Pancreas (tissue), 10 donors: ENCODE measurements at regions not wholly inside any gene's neighbourhood (a gene's known extent, or its start where the extent isn't known, plus 50 kb on each side); places are given as distances from the start of the nearest gene placed in this dataset.
"Not testable (repeated sequence)": the region's sequence is repeated elsewhere in the genome, so short reads cannot be mapped to it uniquely, and the experiment has no call there.

Experiments
- ATAC-seq, 4 donors: fragments of 200-7000 bp; cut with Tn5 transposase; one replicate each; pipeline versions ENCODE4 v1.8.0 to v1.9.1; 2020; ENCODE audit warnings: mild to moderate bottlenecking in 4 of 4, moderate library complexity in 4 of 4
- DNase-seq, 6 donors: peaks; one replicate each; pipeline ENCODE4 v3.0.0-alpha.2; 2020
- FAIRE-seq: peaks from 2 replicates; lab custom pipeline; 2012; peaks lifted over from hg19 to GRCh38; lab: Jason Lieb, UNC
- H3K27ac ChIP-seq, 4 donors: fragments of 200-600 bp; sonication (generic); 1 replicate in 3 of 4; 2 replicates in 1 of 4; pipeline versions ENCODE4 v1.5.0 to v1.8.0; 2020
- H3K27me3 ChIP-seq, 4 donors: fragments of 200-600 bp; one replicate each; pipeline ENCODE4 v1.8.0; 2021
- H3K36me3 ChIP-seq, 3 donors: fragments of 200-600 bp; sonication (generic) in 1 of 3; one replicate each; pipeline versions ENCODE4 v1.5.0 to v1.8.0; 2020 to 2021
- H3K4me1 ChIP-seq, 3 donors: fragments of 200-600 bp; one replicate each; pipeline ENCODE4 v1.8.0; 2021
- H3K4me3 ChIP-seq, 4 donors: fragments of 200-600 bp; sonication (generic) in 2 of 4; one replicate each; pipeline versions ENCODE4 v1.5.0 to v1.8.0; 2020 to 2021
- H3K9me3 ChIP-seq, 4 donors: fragments of 200-600 bp; one replicate each; pipeline ENCODE4 v1.8.0; 2021
- WGBS, 2 donors: extraction: QIAGEN DNeasy Blood & Tissue Kit; methylation state at CpG; one replicate each; pipeline ENCODE4 v1.1.7; 2013; 5-methylcytosine and 5-hydroxymethylcytosine counted together
- intact Hi-C, 3 donors: fragments of 100-400 bp; cut with DNase I; formaldehyde crosslinking; loops; one replicate each; pipeline versions ENCODE4 v1.11.1 to v1.14.2; 2022
- TF ChIP-seq, protein P1 (sequence below), 4 donors: fragments of 200-600 bp; sonication (generic) in 3 of 4; IDR thresholded peaks; one replicate each; pipeline versions ENCODE4 v1.5.0 to v1.8.0; 2021; ENCODE audit warnings: antibody characterized with exemption in 4 of 4
- donor health status: healthy with polysubstance abuse.
- donor health status: DM: no; HTN: no; CAD: no; lungs with moderate emphysema.
- donor health status: DM: no; HTN: no; CAD: no.
- donor health status: control.
- donor health status: control.
- donor health status: Bipolar disorder and iron deficiency.
- donor health status: DM: yes; HTN: yes; CAD: no.
- donor health status: DM: no; HTN: no; CAD: no.
- donor health status: DM: no; HTN: no; CAD: no.
- donor health status: DM: yes; HTN: yes; CAD: no.

DNA sequence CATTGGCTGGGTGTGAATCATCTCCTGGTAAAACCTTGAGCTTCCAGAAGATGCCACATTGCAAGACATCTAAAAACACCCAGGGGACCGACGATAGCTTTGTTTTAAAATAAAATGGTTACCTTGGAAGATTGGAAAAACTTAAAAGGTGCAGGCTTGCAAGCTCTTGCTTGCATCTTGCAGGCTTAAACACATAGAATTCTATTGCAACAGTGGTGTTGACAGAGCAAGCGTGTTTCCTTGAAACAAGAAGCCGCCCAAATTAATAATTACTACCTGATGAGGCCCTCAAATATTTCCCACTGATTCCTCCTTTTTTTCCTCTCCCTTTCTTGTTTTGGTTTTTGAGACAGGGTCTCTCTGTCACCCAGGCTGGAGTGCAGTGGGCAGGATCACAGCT, 137.1 kb upstream of the BASP1 start:
- Histone ChIP-seq H3K9me3 (no peaks in the 10 kb centered on the region), H3K36me3 (no peaks in the 10 kb centered on the region), H3K27ac (no peak overlapping the region), H3K4me1 (no peaks in the 10 kb centered on the region), H3K4me3 (no peak overlapping the region), H3K27me3 (no peaks in the 10 kb centered on the region)
- ATAC-seq: no peak
- no peak for DNase-seq
- intact Hi-C loops: no loop called here
- no peak for FAIRE-seq
- TF ChIP-seq, protein P1, sequence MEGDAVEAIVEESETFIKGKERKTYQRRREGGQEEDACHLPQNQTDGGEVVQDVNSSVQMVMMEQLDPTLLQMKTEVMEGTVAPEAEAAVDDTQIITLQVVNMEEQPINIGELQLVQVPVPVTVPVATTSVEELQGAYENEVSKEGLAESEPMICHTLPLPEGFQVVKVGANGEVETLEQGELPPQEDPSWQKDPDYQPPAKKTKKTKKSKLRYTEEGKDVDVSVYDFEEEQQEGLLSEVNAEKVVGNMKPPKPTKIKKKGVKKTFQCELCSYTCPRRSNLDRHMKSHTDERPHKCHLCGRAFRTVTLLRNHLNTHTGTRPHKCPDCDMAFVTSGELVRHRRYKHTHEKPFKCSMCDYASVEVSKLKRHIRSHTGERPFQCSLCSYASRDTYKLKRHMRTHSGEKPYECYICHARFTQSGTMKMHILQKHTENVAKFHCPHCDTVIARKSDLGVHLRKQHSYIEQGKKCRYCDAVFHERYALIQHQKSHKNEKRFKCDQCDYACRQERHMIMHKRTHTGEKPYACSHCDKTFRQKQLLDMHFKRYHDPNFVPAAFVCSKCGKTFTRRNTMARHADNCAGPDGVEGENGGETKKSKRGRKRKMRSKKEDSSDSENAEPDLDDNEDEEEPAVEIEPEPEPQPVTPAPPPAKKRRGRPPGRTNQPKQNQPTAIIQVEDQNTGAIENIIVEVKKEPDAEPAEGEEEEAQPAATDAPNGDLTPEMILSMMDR (IDR thresholded peaks at IDR 0.05): no peak
- 75 to 86% methylated on average over 4 of the region's 4 CpGs for WGBS, 2 donors

DNA sequence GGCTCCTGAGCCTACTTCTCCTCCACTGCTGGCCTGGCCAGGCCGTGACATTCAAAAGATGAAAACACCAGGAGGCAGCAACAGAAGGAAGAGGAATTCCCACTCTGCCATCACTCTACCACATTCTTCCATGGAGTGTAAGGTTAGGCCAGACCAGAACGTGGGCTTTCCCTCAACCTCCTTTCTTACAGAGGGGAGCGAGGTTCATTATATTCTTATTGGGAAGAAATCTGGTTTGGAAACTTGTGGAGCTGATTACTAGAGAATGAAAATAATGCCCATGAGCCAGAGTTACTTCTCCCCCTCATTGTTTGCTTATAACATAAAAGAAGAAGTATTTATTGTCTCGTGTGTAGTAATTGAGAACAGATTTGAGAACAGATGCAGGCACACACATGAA, 136.3 kb upstream of the BASP1 start:
- Histone ChIP-seq H3K4me1 (no peaks in the 10 kb centered on the region), H3K9me3 (no peaks in the 10 kb centered on the region), H3K4me3 (no peak overlapping the region), H3K36me3 (no peaks in the 10 kb centered on the region), H3K27ac (no peak overlapping the region), H3K27me3 (no peaks in the 10 kb centered on the region)
- ATAC-seq (no peak), FAIRE-seq (no peak), DNase-seq (no peak)
- TF ChIP-seq, protein P1 (IDR thresholded peaks at IDR 0.05): no peak
- intact Hi-C loops: no loop called here
- WGBS, 2 donors: 75% methylated on average over 4 of the region's 4 CpGs

DNA sequence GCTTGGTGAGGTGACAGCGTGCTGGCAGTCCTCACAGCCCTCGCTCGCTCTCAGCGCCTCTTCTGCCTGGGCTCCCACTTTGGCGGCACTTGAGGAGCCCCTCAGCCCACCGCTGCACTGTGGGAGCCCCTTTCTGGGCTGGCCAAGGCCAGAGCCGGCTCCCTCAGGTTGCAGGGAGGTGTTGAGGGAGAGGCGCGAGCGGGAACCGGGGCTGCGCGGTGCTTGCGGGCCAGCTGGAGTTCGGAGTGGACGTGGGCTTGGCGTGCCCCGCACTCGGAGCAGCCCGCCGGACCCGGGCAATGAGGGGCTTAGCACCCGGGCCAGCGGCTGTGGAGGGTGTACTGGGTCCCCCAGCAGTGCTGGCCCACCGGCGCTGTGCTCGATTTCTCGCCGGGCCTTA, 134.2 kb upstream of the BASP1 start:
- H3K4me1 ChIP-seq, H3K27ac ChIP-seq, H3K9me3 ChIP-seq, DNase-seq, H3K4me3 ChIP-seq, H3K27me3 ChIP-seq, H3K36me3 ChIP-seq, FAIRE-seq, intact Hi-C loops, ATAC-seq: not testable (repeated sequence)
- WGBS, 2 donors: 87% methylated on average over 27 to 29 of the region's 29 CpGs

DNA sequence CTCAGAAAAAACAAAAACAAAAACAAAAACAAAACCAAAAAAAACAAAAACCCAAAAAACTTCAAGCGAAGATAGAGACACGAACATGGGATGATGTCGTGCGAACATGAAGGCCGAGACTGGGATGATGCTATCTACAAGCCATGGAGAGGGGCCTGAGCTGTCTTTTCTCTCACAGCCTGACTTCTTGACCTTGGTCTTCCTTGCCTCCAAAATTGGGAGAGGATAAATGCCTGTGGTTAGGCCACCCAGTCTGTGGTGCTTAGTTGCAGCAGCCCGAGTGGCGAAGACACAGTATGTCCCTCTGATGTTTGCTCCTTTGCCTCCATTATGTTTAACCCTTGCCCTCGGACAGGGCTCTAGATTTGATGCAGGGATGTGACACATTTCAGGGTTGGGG, 130.4 kb upstream of the BASP1 start:
- FAIRE-seq (no peak), DNase-seq (no peak), ATAC-seq (no peak)
- H3K4me3 ChIP-seq: no peak overlapping the region
- no peak overlapping the region for H3K27ac ChIP-seq
- no peaks in the 10 kb centered on the region for H3K27me3 ChIP-seq
- intact Hi-C loops: no loop called here
- no peaks in the 10 kb centered on the region for H3K9me3 ChIP-seq
- WGBS, 2 donors: 91 to 93% methylated on average over 8 of the region's 8 CpGs
- TF ChIP-seq, protein P1 (IDR thresholded peaks at IDR 0.05): no peak
- H3K4me1 ChIP-seq: no peaks in the 10 kb centered on the region
- no peaks in the 10 kb centered on the region for H3K36me3 ChIP-seq

DNA sequence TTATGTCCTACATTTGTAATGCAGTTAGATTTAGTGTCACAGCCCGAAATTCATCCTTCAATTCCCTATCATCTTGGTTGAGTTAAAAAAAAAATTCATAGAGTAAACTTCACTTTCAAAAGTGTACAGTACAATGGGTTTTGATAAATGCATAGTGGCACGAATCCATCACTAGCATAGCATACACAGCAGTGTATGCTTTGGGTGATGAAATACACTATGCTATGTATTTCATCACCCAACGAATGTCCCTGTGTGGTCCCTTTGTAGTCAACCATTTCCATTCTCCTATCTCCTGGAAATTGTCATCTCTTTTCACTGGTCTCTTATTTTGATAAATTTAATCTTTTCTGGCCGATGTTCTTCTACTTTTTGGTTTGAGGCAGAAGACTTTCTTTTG, 129.4 kb upstream of the BASP1 start:
- DNase-seq: no peak
- ATAC-seq: no peak
- Histone ChIP-seq H3K4me1 (no peaks in the 10 kb centered on the region), H3K36me3 (no peaks in the 10 kb centered on the region), H3K27me3 (no peaks in the 10 kb centered on the region), H3K9me3 (no peaks in the 10 kb centered on the region), H3K4me3 (no peak overlapping the region), H3K27ac (no peak overlapping the region)
- intact Hi-C loops: no loop called here
- WGBS, 2 donors: 65 to 72% methylated on average over 4 of the region's 4 CpGs
- TF ChIP-seq, protein P1 (IDR thresholded peaks at IDR 0.05): no peak
- FAIRE-seq: no peak

GRCh38 chr5:17089001-17089400, 128.4 kb upstream of the BASP1 start:
- no peaks in the 10 kb centered on the region for H3K4me1 ChIP-seq
- FAIRE-seq (no peak), ATAC-seq (no peak), DNase-seq (no peak)
- intact Hi-C loops: no loop called here
- TF ChIP-seq, protein P1 (IDR thresholded peaks at IDR 0.05): no peak
- no peaks in the 10 kb centered on the region for H3K36me3 ChIP-seq
- no peak overlapping the region for H3K4me3 ChIP-seq
- H3K27ac ChIP-seq: no peak overlapping the region
- no peaks in the 10 kb centered on the region for H3K9me3 ChIP-seq
- H3K27me3 ChIP-seq: no peaks in the 10 kb centered on the region
